HG03460 (cell line): ENCODE measurements at regions not wholly inside any gene's neighbourhood (a gene's known extent, or its start where the extent isn't known, plus 50 kb on each side); places are given as distances from the start of the nearest gene placed in this dataset.
A peak's percentile ranks its signal among the peaks of the same experiment; 100 is the strongest.

Experiments used
- ATAC-seq: cut with Tn5 transposase; IDR thresholded peaks from one replicate; pipeline ENCODE4 v1.9.1; 2021; ENCODE audit not compliant: unreplicated experiment

DNA sequence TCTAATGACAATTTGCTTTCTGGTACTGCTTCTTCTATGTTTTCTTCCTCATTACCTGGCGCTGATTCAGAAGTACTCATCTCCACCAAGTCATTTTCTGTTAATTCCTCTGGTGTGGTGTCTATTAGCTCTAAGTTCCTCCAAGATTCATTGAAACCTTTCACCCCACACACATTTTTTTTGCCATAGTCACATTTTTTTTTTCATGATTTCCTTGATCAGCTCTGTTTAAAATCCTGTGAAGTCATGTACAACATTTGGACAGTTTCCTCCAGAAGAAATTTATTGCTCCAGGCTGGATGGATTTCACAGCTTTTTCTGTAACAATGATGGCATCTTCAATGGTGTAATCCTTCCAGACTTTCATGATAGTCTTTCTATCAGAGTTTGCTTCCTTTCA is 243.2 kb upstream of the VEPH1 start:
- ATAC-seq = no peak

DNA sequence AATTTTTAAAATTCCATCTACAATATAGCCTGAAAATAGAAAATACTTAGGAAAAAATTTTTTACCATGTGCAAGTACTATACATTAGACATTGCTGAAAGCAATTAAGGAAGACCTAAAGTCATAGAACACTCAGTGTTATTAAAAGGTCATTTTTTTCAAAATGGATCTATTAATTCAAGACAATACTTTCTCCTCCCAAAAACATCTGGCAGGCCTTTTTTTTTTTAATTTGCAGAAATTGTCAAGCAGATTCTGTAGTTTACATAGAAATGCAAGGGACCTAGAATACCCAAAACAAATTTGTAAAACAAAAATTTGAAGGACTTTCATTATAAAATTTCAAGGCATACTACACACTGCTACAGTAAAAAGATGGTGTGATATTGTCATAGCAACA is 238.4 kb upstream of the VEPH1 start:
- no peak for ATAC-seq

DNA sequence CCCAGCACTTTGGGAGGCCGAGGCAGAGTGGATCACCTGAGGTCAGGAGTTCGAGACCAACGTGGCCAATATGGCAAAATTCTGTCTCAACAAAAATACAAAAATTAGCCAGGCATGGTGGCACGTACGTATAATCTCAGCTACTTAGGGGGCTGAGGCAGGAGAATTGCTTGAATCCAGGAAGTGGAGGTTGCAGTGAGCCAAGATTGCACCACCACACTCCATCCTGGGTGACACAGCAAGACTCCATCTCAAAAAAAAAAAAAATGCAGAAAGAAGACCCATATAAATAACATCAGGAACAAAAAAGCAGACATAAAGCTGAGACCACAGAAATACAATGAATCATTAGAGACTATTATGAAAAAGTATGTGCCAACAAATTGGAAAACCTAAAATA is 235.2 kb upstream of the VEPH1 start:
- ATAC-seq = no peak

DNA sequence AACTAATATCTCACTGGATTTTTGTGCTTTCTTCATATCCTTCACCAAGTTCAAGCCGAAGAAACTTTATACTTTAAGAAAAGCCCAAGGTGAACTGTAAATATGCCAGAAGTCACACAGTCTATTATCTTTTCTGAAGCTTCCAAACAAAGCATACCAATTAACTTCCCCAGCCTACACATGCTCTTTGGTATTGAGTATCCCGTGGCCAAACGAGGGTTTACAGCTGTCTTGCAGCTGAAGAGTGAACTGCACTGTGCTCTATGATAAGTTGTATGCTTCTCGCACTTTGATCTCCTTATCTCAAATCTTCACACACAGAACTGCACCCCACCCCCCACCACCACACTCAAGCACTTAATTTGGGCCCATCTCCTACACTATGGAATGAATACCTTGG is 215.6 kb upstream of the VEPH1 start:
- no peak for ATAC-seq

DNA sequence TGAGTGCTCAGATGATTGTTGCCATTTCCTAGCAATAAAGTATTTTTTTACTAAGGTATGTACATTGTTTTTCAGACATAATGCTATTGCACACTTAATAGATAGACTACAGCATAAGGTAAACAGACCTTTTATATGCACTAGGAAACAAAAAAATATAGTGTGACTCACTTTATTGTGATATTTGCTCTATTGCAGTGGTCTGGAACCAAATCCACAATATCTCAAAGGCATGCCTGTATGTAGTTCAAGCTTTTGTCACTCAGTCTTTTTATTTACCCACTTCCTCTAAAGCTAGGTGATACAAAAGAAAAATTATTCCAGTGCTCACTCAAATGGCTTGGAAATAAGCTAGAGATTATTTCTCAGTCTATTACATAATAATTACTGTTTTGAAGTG is 209.9 kb upstream of the VEPH1 start:
- ATAC-seq = no peak

DNA sequence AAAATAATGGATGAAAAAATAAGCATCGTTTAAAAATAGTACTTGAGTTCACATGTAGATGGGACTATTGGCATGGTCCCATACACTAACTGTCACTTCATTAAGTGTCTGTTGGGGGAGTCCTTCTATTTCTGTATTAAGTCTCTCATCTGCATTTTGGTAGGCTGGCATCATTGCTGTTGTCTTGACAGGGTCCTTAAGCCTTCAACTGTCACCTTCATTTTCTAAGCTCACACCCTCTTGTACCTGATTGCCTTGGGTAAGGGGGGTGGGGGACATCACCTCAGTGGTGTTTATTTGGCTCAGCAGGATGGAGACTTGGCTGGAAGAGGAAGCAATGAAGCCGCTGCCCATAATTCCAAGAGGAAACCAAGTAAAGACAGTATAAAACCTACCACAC is 202.0 kb upstream of the VEPH1 start:
- no peak for ATAC-seq

DNA sequence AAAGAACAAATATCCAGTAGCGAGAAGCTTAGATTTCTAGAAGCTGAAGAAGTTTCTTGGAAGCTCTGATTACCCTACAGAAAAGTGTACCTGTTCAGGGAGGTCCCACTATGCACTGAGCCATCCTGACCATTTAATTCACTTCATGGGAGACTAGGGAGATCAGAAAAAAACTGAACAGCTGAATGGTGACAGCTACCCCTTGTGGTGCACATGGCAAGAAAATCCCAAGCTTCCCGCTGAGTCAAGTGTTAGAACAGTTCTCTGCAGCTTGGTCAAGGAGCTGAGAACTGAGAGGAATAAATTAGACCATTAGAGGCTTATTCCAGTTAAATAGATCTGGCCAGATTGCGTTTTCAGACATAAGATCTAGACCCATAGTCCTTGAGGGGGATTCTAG is 197.2 kb upstream of the VEPH1 start:
- no peak for ATAC-seq

DNA sequence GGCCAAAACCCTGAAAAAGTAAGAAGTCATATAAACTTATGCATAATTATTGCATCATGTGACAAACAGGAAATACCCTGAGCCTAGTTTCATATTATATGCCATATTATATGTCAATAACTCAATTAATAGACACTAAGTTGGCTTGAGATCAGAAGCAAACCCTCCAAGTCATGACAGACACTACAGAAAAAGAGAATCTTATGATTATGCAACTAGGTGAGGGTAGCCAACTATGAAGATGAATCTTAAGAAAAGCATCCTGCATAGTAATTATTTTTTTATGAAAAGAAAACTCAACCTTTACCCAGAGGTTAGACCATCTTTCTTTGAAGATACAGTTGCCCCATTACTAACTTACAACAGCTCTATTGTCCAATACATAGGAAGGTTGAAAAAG is 192.4 kb upstream of the VEPH1 start:
- ATAC-seq = no peak

DNA sequence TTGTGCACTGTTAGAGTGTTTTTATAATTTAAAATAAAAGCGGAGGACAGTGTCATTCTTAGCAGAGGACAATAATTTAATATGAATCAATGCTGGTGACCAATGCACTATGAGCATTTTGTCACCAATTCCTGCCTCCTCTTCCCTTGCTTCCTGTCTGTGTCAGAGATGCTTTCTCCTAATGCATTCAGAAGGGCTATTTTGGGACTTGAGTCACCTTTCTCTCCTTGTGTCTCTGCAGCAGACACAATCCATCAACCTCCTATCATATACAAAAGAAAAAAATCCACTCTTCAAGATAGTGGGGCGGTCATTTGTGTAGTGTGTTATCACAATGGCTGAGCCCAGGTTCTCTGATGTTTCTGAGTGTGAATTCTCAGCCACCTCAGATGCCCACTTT is 191.9 kb upstream of the VEPH1 start:
- ATAC-seq = no peak

DNA sequence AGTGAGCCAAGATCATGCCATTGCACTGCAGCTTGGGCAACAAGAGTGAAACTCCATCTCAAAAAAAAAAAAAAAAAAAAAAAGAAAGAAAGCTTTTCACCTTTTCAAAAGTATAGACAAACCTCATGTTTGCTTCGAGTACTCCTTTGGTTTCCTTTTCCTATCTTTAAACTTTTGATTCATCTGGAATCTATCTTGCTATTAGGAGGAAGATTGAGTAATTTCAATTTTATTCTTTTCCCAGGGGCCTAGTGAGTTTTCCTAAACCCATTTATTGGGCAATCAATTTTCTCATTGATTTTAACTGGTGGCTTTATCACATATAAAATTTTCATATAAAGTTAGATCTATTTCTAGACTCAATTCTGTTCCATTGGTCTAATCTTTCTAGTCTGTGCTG is 190.5 kb upstream of the VEPH1 start:
- no peak for ATAC-seq

DNA sequence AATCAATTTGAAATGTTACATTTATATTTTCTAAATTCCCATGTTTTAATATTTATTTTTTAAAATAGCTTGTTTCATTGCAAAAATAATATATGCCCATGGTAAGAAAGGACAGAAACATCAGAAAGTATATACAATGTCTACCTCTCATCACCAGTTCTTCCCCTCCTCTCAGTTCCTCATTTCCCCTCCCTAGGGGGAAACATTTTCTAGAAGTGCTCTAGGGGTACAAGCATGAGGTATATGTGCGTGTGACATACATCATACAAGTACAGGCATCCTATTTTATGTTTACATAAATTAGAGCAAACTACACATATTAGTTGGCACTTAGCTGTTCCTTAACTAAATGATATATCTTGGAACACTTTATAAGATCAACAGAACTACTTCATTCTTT is 189.3 kb upstream of the VEPH1 start:
- peak; percentile 62 for ATAC-seq

DNA sequence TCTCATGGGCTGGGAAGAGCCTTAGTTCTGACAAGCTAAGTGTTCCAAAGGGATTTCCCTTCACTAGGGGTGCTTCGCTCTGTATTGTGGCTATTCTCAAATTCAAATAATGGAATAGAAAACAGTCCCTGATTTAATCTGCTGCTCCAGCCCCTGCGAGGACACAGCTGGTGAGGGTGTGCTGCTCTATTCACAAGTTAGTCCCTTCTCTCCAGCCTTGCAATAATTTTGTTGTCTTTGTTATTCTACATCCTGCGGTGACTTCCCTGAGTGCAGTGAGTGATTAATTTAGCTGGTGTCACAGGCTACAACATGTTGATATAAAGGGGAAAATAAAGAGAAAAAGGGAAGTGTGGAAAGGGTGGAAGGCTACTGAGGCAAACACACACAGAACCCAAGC is 180.5 kb upstream of the VEPH1 start:
- no peak for ATAC-seq

DNA sequence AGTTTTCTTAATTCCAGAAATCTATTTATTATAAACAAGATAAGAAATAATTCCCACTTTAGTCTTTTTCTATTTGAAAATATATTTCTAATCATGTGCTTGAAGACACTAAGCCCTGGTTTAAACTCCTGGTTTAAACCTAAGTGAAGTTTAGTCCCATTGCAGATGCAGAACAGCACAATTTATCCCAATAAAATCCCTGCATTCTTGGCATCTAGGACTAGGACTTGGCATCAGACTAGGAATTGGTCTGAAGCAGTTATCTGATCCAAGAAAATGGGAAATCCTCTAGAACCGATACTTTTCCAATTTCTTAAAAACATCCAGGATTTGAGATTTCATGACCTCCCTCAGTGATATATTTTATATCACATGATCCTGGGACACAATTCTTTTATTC is 168.8 kb upstream of the VEPH1 start:
- ATAC-seq = no peak

DNA sequence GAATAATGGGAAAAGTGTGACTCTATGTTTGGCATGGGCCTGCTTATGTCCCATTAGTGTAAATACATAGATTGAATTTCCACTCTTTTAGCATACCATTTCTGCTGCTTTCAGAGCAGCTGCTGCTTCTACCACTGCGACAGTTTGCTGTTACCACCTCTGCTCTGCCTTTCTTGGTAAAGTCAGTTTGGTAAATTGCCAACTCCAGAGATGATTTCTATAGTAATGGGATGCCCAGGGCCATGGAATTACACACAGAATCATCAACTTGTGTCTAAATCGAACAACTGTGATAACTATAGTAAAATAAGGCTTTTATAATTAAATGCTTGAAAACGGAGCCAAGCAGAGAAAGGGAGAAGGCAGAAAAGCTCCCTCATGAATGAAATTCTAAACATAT is 168.4 kb upstream of the VEPH1 start:
- no peak for ATAC-seq

DNA sequence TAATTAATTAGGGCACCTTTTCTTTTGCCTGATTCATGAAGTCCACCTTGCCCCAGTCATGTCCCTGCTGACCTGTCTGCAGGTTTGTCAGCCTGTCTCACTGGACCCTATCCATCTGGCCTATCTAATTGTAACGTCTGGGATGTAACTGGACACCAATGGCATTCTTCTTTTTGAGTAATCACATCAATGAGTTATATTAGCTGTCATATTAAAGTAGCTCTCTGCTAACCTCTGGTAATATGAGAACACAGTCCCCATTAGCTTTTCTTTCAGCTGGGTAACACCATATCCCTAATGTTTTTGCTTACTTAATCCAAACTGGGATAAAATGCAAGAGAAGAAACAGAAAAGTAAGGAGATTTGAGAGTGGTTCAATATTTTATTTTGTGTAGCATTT is 166.2 kb upstream of the VEPH1 start:
- ATAC-seq = no peak

DNA sequence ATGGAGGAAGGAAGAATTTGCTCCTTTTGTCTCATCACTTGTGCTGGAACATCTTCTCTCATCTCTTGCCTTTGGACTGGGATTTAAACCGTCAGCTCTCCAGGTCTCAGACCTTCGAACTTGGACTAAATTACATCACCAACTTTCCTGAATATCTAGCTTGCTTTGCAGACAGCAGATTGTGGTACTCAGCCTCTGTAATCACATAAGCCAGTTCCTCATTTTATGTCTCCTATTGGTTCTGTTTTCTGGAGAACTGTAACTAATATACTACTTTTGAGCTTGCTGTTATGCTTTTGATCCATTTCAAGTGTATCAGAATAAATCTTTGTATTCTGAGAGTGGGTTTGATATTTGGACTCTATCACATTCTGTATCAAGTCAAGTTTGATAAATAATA is 164.3 kb upstream of the VEPH1 start:
- ATAC-seq = no peak

DNA sequence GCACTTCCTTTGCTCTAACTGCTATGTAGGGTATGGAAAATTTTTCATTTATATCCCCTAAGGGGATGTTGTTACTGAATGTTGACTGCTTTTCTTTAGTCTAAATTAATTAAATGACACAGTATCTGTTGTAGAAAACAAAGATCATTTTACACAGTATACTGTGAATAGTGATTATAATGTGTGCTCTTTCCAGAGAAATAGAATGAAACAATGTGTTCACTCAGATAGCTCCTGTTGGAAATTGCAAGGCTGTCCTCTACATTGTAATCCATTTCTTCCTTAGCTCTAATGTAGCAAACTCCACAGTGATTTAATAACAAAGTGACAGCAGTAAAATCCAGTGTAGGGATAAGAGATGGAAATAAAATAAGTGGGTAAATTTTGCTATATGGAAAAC is 159.0 kb upstream of the VEPH1 start:
- no peak for ATAC-seq

DNA sequence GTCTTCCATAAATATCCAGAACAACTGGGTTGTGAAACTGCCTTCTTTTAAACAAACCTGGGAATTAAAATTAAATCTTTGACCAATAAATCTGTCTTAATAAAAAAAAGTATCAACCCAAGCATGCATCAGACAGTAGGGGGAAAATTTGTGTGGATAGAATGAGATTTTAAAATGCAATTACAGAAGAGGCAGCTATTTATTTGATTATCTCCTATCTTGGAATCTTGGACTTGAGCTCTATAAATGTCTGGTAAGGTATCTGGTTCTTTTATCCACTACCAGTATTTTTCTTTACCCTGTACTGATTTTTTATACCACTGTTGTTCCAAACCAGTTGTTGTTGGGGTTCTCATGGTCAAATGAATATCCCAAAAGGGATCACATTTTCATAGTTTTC is 157.6 kb upstream of the VEPH1 start:
- ATAC-seq = no peak

DNA sequence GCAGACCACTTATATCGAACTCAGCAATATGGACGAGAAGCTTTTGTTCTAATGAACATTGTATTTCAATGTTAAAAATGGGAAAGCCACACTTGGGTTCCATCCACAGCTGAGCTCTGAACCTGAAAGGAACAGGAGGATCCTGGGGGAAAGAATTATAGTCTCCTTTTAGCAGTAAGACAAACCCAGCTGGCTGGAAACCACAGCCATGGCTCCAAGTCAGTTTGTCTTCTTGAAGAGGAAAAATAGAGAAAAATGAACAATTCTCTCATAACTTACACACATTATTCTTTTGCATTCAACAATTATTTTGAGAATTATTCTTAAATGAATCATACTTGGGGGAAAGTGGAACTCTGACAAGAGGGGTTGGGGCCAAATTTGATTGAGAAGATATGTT is 149.2 kb upstream of the VEPH1 start:
- no peak for ATAC-seq

DNA sequence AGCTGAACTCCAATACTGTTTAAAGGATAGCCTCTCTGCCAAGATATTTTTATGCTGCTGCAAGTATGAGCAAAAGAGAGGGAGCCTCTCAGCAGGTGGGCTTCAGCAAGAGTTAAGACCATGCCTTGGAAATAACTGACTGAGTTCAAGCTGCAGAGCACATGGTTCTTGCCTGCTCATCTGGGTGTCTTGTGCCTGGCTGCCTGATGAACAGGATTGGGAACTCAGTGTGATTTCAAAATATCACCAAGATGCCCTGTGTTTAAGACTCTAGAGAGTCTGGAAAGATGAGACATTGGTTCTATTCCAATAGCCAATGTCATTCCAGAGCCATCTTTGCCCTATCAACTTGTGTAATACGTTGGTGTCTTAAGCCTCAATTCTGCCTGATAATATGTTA is 147.5 kb upstream of the VEPH1 start:
- no peak for ATAC-seq

DNA sequence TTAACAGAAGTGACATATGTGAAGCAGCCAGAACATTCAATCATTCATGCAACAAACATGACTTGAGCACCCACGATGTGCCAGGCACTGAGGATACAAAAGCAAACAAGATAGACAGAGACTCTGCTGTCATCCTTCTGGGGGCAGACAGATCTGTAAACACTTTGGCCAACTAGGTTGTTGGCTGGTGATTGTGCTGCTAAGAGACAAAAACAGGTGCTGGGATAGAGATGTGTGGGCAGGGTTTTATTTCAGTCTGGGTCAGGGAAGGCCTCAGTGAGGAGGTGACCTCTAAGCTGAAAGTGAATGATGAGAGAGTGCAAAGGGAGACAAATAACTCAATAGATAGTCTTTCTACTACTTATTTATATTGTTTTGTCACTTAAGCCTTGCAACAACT is 147.0 kb upstream of the VEPH1 start:
- no peak for ATAC-seq

DNA sequence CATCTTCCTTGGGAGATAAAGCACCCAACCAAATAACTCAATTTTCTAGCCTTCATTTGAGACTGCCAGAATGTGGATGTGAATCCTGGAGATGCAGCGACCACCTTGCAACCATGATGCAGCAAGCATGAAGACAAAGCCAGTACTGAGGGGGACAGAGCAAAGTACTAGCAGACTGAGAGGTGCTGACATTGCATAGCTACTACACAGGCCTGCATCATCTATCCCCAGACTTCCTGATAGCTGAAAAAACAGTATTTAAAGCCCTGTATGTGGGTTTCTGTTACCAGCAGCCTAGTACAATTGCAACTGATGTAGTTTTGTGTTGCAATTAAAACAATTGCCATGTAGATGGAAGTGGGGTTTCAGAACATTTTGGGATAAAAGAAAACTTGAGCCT is 146.3 kb upstream of the VEPH1 start:
- no peak for ATAC-seq

DNA sequence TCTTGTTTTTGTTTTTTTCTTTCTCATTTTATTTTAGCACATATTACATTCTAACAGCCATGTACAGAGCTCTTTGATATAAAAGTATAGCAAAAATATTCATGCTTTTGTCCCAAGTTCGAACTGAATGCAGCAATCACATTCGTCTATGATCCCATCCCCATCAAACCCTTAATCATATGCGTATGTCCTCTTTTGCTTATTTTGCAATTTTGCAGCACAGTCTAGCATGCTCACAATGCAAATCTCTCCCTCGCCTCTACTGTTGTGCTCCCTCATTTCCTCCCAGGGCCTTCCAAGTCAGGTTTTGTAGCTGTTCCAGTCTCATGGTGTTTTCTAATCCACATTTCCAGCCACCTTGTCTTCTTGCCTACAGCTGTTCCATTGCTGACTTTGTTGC is 144.6 kb upstream of the VEPH1 start:
- ATAC-seq = no peak

DNA sequence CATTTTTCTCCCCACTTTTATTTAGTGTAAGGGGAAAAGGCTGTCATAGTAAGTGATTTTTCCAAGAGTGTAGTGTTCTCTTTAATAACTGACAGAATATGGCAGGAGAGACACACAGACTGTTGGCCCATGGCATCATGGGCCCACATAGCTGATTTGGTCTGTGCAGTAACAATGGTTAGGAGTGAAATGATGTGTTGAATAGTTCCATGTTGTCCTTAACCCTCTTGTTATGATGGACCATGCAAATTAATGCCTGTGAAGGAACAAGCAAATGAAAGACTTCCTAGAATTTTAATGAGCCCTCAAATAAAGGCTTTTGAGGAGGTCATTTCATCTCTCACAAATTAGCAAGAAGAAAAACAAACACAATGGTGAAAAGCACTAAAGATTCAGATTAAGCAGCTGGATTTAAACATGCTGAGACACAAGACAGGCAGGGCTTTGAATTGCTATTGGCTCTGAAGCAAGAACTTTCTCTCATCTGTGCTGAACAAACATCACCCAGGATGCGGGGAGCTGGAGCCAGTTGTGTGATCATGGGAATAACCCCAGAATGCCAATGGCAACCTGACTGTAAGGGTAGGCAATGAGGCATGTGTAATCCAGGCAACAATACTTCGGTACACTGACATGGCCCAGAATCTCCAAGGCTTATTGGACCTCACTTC is 136.7 kb upstream of the VEPH1 start:
- ATAC-seq = no peak
